HG02943 (cell line): ENCODE measurements at regions not wholly inside any gene's neighbourhood (a gene's known extent, or its start where the extent isn't known, plus 50 kb on each side); places are given as distances from the start of the nearest gene placed in this dataset.

Experiments
- ATAC-seq: cut with Tn5 transposase; IDR thresholded peaks from one replicate; pipeline ENCODE4 v1.9.1; 2021; ENCODE audit warnings: mild to moderate bottlenecking, low read depth, moderate library complexity; ENCODE audit not compliant: unreplicated experiment

GRCh38 chr5:56564541-56565282, 250.6 kb upstream of the MAP3K1 start:
- no peak for ATAC-seq

- no peak for ATAC-seq
These were observed 253.9 kb upstream of the MAP3K1 start for GRCh38 chr5:56561455-56561854.

- ATAC-seq: no peak
These were observed 257.1 kb upstream of the MAP3K1 start for GRCh38 chr5:56558131-56558745.

GRCh38 chr5:56557198-56557597, 258.2 kb upstream of the MAP3K1 start:
- ATAC-seq: no peak

GRCh38 chr5:56552612-56553268, 262.6 kb upstream of the MAP3K1 start:
- no peak for ATAC-seq

- no peak for ATAC-seq
These were observed 265.1 kb upstream of the MAP3K1 start for GRCh38 chr5:56550227-56550626.

GRCh38 chr5:56549096-56549886, 266.1 kb upstream of the MAP3K1 start:
- ATAC-seq: no peak

- ATAC-seq: no peak
These were observed 270.3 kb upstream of the MAP3K1 start for GRCh38 chr5:56545016-56545415.

GRCh38 chr5:56543441-56544388, 271.6 kb upstream of the MAP3K1 start:
- ATAC-seq: no peak

- ATAC-seq: no peak
These were observed 275.1 kb upstream of the MAP3K1 start for GRCh38 chr5:56540266-56540665.

GRCh38 chr5:56538580-56538979, 276.8 kb upstream of the MAP3K1 start:
- no peak for ATAC-seq

- ATAC-seq: no peak
These were observed 280.0 kb upstream of the MAP3K1 start for GRCh38 chr5:56535347-56535746.

- ATAC-seq: no peak
These were observed 281.1 kb upstream of the MAP3K1 start for GRCh38 chr5:56534102-56534829.

- ATAC-seq: no peak
These were observed 282.9 kb upstream of the MAP3K1 start for GRCh38 chr5:56532466-56532865.

- no peak for ATAC-seq
These were observed 284.7 kb upstream of the MAP3K1 start for GRCh38 chr5:56530626-56531138.

- no peak for ATAC-seq
These were observed 285.5 kb upstream of the MAP3K1 start for GRCh38 chr5:56529666-56530430.

GRCh38 chr5:56527174-56527573, 288.2 kb upstream of the MAP3K1 start:
- no peak for ATAC-seq

GRCh38 chr5:56525113-56525512, 290.2 kb upstream of the MAP3K1 start:
- no peak for ATAC-seq
